SH-SY5Y (cell line): ENCODE measurements at regions not wholly inside any gene's neighbourhood (a gene's known extent, or its start where the extent isn't known, plus 50 kb on each side); places are given as distances from the start of the nearest gene placed in this dataset.

Experiments
- GATA2 ChIP-seq: IDR thresholded peaks from 2 replicates; pipeline ENCODE4 v1.6.1; 2011; ENCODE audit warnings: mild to moderate bottlenecking, low read depth, low read length
- GATA3 ChIP-seq: IDR thresholded peaks from 2 replicates; pipeline ENCODE4 v1.6.1; 2011; ENCODE audit warnings: low read depth, mild to moderate bottlenecking, low read length, moderate library complexity

DNA sequence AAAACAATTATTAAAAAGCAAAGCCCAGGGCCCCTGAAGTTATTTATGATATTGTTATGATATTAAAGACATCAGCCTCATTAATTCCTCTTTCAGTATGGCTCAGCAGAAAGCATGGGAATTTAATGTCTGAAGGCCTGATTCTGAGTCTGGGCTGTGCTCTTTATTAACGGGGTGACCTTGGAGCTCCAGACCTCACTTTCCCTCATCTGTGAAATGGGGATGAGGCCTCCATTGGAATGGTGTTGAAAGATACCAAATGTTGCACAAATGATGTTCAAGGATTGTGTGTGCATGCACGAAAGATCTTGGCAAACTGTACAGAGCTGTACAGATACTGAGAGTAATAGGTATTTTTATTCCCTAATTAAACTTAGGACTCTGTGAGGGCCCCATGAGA is 92.3 kb upstream of the PCBD1 start:
- no peak for TF ChIP-seq GATA2
- no peak for TF ChIP-seq GATA3
